ENCODE measurements at regions not wholly inside any gene's neighbourhood (a gene's known extent, or its start where the extent isn't known, plus 50 kb on each side); places are given as distances from the start of the nearest gene placed in this dataset.

- TF ChIP-seq, protein P1, sequence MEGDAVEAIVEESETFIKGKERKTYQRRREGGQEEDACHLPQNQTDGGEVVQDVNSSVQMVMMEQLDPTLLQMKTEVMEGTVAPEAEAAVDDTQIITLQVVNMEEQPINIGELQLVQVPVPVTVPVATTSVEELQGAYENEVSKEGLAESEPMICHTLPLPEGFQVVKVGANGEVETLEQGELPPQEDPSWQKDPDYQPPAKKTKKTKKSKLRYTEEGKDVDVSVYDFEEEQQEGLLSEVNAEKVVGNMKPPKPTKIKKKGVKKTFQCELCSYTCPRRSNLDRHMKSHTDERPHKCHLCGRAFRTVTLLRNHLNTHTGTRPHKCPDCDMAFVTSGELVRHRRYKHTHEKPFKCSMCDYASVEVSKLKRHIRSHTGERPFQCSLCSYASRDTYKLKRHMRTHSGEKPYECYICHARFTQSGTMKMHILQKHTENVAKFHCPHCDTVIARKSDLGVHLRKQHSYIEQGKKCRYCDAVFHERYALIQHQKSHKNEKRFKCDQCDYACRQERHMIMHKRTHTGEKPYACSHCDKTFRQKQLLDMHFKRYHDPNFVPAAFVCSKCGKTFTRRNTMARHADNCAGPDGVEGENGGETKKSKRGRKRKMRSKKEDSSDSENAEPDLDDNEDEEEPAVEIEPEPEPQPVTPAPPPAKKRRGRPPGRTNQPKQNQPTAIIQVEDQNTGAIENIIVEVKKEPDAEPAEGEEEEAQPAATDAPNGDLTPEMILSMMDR (optimal IDR thresholded peaks at IDR 0.05 in 1 of 3, IDR thresholded peaks at IDR 0.05 in 1 of 3, conservative IDR thresholded peaks at IDR 0.05 in 1 of 3; ENCODE audit: extremely low read depth in 1 of 3, insufficient read depth in 2 of 3, low read length in 3 of 3), result no peak
- TF ChIP-seq EZH2 (IDR thresholded peaks at IDR 0.05; ENCODE audit: low read length), result no peak
Measured at GRCh38 chr22:44368611-44369292, 56.0 kb upstream of the SHISAL1 start.
